K562 (cell line): ENCODE measurements at regions not wholly inside any gene's neighbourhood (a gene's known extent, or its start where the extent isn't known, plus 50 kb on each side); places are given as distances from the start of the nearest gene placed in this dataset.

Experiments used
- ATAC-seq: fragments of 200-7000 bp; cut with Tn5 transposase; 3 replicates; pipeline ENCODE4 v1.9.1; 2020; ENCODE audit warnings: moderate library complexity
- BruUV-seq: library from RNA; stranded (reverse); fragments of 400-500 nt; replicated peaks from 2 replicates; lab custom pipeline; 2021; lab: Mats Ljungman, UMichigan
- CTCF ChIA-PET: fragments of 300-600 bp; formaldehyde crosslinking; extraction: SDS; loops from one replicate; lab custom pipeline; 2021; ENCODE audit warnings: low intra/inter-chr PET ratio; lab: Yijun Ruan, JAX
- POLR2A ChIA-PET: fragments of 300-600, 350-650 bp; sonication (Branson Sonifier 250); formaldehyde crosslinking; extraction: SDS; loops from one replicate; lab custom pipeline; 2021; ENCODE audit warnings: antibody characterized with exemption, inconsistent platforms; lab: Yijun Ruan, JAX
- DNase-seq, 4 experiments: peaks; one replicate each; pipeline versions ENCODE4 v3.0.0 to v3.0.0-alpha.2; 2011 to 2018; ENCODE audit warnings: low spot score in 3 of 4, mixed read lengths in 3 of 4; ENCODE audit errors: extremely low read depth in 1 of 4
- FAIRE-seq: peaks from 2 replicates; lab custom pipeline; 2011; peaks lifted over from hg19 to GRCh38; lab: Jason Lieb, UNC
- H2AFZ ChIP-seq: 2 replicates; pipeline ENCODE4 v1.6.0; 2011; ENCODE audit warnings: low read depth, low read length, control low read depth, inconsistent platforms
- H3K27ac ChIP-seq: fragments of 200-600 bp; 3 replicates; pipeline ENCODE4 v1.8.0; 2011; ENCODE audit warnings: low read depth, mild to moderate bottlenecking, control low read depth, inconsistent platforms, low read length, moderate library complexity, mixed read lengths; ENCODE audit errors: extremely low read depth
- H3K27me3 ChIP-seq, 2 experiments: fragments of 300-600 bp in 1 of 2; 2 replicates in 1 of 2; 3 replicates in 1 of 2; pipeline versions ENCODE4 v1.6.0 to v1.8.0; 2011; ENCODE audit warnings: inconsistent platforms in 2 of 2, low read length in 2 of 2, mild to moderate bottlenecking in 1 of 2, mixed read lengths in 1 of 2, moderate library complexity in 1 of 2; ENCODE audit not compliant: control insufficient read depth in 2 of 2, insufficient read depth in 2 of 2
- H3K36me3 ChIP-seq: fragments of 300-600 bp; 3 replicates; pipeline ENCODE4 v1.8.0; 2011; ENCODE audit warnings: mild to moderate bottlenecking, low read length, inconsistent platforms; ENCODE audit not compliant: control insufficient read depth, insufficient read depth
- H3K4me1 ChIP-seq, 2 experiments: fragments of 200-600 bp in 1 of 2; replicated peaks in 1 of 2; 2 replicates in 1 of 2; 3 replicates in 1 of 2; pipeline versions ENCODE4 v1.5.1 to v1.8.0; 2011; ENCODE audit warnings: inconsistent platforms in 2 of 2, low read length in 2 of 2, mild to moderate bottlenecking in 1 of 2, mixed read lengths in 1 of 2, moderate library complexity in 1 of 2; ENCODE audit not compliant: control insufficient read depth in 2 of 2, insufficient read depth in 2 of 2
- H3K4me2 ChIP-seq: 2 replicates; pipeline ENCODE4 v1.6.1; 2011; ENCODE audit warnings: low read length, control low read depth, inconsistent platforms, mixed read lengths; ENCODE audit not compliant: insufficient read depth
- H3K4me3 ChIP-seq: fragments of 200-600 bp; sonication (generic), shearing (Covaris generic); 2 replicates; pipeline ENCODE4 v1.5.1; 2016; ENCODE audit warnings: control low read depth, inconsistent platforms
- H3K79me2 ChIP-seq: fragments of 200-600 bp; 3 replicates; pipeline ENCODE4 v1.8.0; 2011; ENCODE audit warnings: low read length, inconsistent platforms; ENCODE audit not compliant: control insufficient read depth, insufficient read depth
- H3K9ac ChIP-seq, 2 experiments: 2 replicates each; pipeline versions ENCODE4 v1.6.0 to v1.6.1; 2011; ENCODE audit warnings: low read depth in 2 of 2, low read length in 2 of 2, control low read depth in 1 of 2, inconsistent platforms in 1 of 2, mild to moderate bottlenecking in 1 of 2, mixed read lengths in 1 of 2; ENCODE audit not compliant: insufficient read depth in 1 of 2
- H3K9me1 ChIP-seq: one replicate; pipeline ENCODE4 v1.6.0; 2011; ENCODE audit warnings: inconsistent platforms, mild to moderate bottlenecking, low read length, moderate library complexity; ENCODE audit not compliant: control insufficient read depth, insufficient read depth
- H3K9me3 ChIP-seq: replicated peaks from 2 replicates; pipeline ENCODE4 v1.5.1; 2011; ENCODE audit warnings: low read depth, low read length, inconsistent platforms; ENCODE audit not compliant: control insufficient read depth, insufficient read depth
- H4K20me1 ChIP-seq: replicated peaks from 2 replicates; pipeline ENCODE4 v1.6.1; 2011; ENCODE audit warnings: low read length, inconsistent platforms, mixed read lengths; ENCODE audit not compliant: control insufficient read depth, insufficient read depth
- CAMTA2 ChIP-seq: fragments of 250-450 bp; sonication (Bioruptor Pico); conservative IDR thresholded peaks from 2 replicates; pipeline ENCODE4 v1.5.1; 2022
- HDGF ChIP-seq: fragments of 450-650 bp; IDR thresholded peaks from 2 replicates; pipeline ENCODE4 v1.6.1; 2016
- HNRNPUL1 ChIP-seq: fragments of 200-400 bp; formaldehyde crosslinking; IDR thresholded peaks from 2 replicates; pipeline ENCODE4 v1.6.1; 2017; ENCODE audit warnings: low read length
- MLX ChIP-seq, 2 experiments: fragments of 450-650 bp in 1 of 2; sonication (generic) in 1 of 2; formaldehyde crosslinking; conservative IDR thresholded peaks; 2 replicates each; pipeline versions ENCODE4 v1.4.0 to v1.8.1; 2020 to 2022; ENCODE audit warnings: mild to moderate bottlenecking in 1 of 2, missing genetic modification reagents in 1 of 2
- NFXL1 ChIP-seq: fragments of 450-650 bp; formaldehyde crosslinking; IDR thresholded peaks from 2 replicates; pipeline ENCODE4 v1.4.0; 2021; ENCODE audit warnings: mild to moderate bottlenecking
- POLR2G ChIP-seq: fragments of 200-400 bp; formaldehyde crosslinking; IDR thresholded peaks from 2 replicates; pipeline ENCODE4 v1.6.1; 2017; ENCODE audit warnings: low read depth, mild to moderate bottlenecking, antibody characterized with exemption, low read length, moderate library complexity
- ZBTB2 ChIP-seq: fragments of 450-650 bp; IDR thresholded peaks from 2 replicates; pipeline ENCODE4 v1.6.1; 2016; ENCODE audit warnings: antibody characterized with exemption
- ZNF143 ChIP-seq: sonication (generic); formaldehyde crosslinking; IDR thresholded peaks from 2 replicates; pipeline ENCODE4 v1.9.0; 2022; ENCODE audit warnings: mild to moderate bottlenecking, missing genetic modification reagents
- WGBS: fragments of 100-300 bp; shearing (Covaris generic); methylation state at CpG from one replicate; pipeline ENCODE4 v1.1.6; 2016; ENCODE audit warnings: low coverage, mixed read lengths; ENCODE audit not compliant: insufficient coverage; ENCODE audit errors: missing lambda C conversion rate; 5-methylcytosine and 5-hydroxymethylcytosine counted together
- in situ Hi-C: fragments of 300-500 bp; cut with MboI; formaldehyde crosslinking; loops from 4 replicates; pipeline ENCODE4 v1.15.0; 2018; ENCODE audit warnings: inconsistent platforms, mixed read lengths
- intact Hi-C: fragments of 100-400 bp; cut with micrococcal nuclease; formaldehyde crosslinking; loops from 2 replicates; pipeline ENCODE4 v1.14.2; 2022

GRCh38 chr2:200081811-200082210, 126.4 kb downstream of the MAIP1 start:
- POLR2A ChIA-PET = interaction anchor here (1.0 kb wide), 1 partner anchor 9 kb away, joined by 4 read pairs; no protein-coding TSS in a partner anchor
- WGBS = 5% methylated on average over 2 of the region's 2 CpGs
- ATAC-seq = no peak
- Histone ChIP-seq H2AFZ (no peak overlapping the region), H3K9ac (no peak overlapping the region), H4K20me1 (no peaks in the 10 kb centered on the region), H3K4me3 (no peak overlapping the region), H3K4me2 (no peak overlapping the region), H3K4me1 (no peaks in the 10 kb centered on the region), H3K9me3 (no peaks in the 10 kb centered on the region), H3K79me2 (no peaks in the 10 kb centered on the region), H3K36me3 (no peaks in the 10 kb centered on the region), H3K27me3 (no peaks in the 10 kb centered on the region)
- in situ Hi-C loops (no loop called here), intact Hi-C loops (no loop called here)
- no peak for FAIRE-seq
- CTCF ChIA-PET = no interaction called here
- TF ChIP-seq ZNF143 (CRISPR knock-in tag) (no peak), CAMTA2 (no peak), NFXL1 (no peak), ZBTB2 (no peak), HNRNPUL1 (no peak), HDGF (no peak), POLR2G (no peak), MLX (CRISPR knock-in tag; conservative IDR thresholded peaks at IDR 0.05) (no peak)
- TF ChIP-seq, all 486 proteins: peak for 0
- no peak for DNase-seq
- BruUV-seq = no TSS peak
- Histone ChIP-seq H3K9me1 (no peaks in the 10 kb centered on the region), H3K27ac (no peak overlapping the region)
